IPS-20b (cell line): ENCODE measurements at regions not wholly inside any gene's neighbourhood (a gene's known extent, or its start where the extent isn't known, plus 50 kb on each side); places are given as distances from the start of the nearest gene placed in this dataset.

Source experiments
- H3K27ac ChIP-seq: one replicate; pipeline ENCODE4 v1.5.1; 2013; ENCODE audit warnings: low read length
- H3K27me3 ChIP-seq: 2 replicates; pipeline ENCODE4 v1.6.1; 2013; ENCODE audit warnings: mild to moderate bottlenecking, low read length, inconsistent platforms; ENCODE audit not compliant: insufficient read depth
- H3K36me3 ChIP-seq: 2 replicates; pipeline ENCODE4 v1.6.1; 2013; ENCODE audit warnings: low read depth, mild to moderate bottlenecking, inconsistent platforms, low read length, moderate library complexity; ENCODE audit not compliant: insufficient read depth
- H3K4me1 ChIP-seq: 2 replicates; pipeline ENCODE4 v1.6.1; 2013; ENCODE audit warnings: mild to moderate bottlenecking, control low read depth, inconsistent platforms, low read length, moderate library complexity; ENCODE audit not compliant: insufficient read depth
- H3K4me3 ChIP-seq: 2 replicates; pipeline ENCODE4 v1.5.1; 2013; ENCODE audit warnings: mild to moderate bottlenecking, low read length, inconsistent platforms
- H3K9ac ChIP-seq: 2 replicates; pipeline ENCODE4 v1.6.1; 2013; ENCODE audit warnings: low read depth, mild to moderate bottlenecking, inconsistent platforms, low read length, moderate library complexity
- H3K9me3 ChIP-seq: 2 replicates; pipeline ENCODE4 v1.6.1; 2013; ENCODE audit warnings: mild to moderate bottlenecking, low read depth, low read length, inconsistent platforms; ENCODE audit not compliant: insufficient read depth

- Histone ChIP-seq H3K36me3 (no peaks in the 10 kb centered on the region), H3K9me3 (no peaks in the 10 kb centered on the region), H3K4me3 (no peak overlapping the region), H3K4me1 (no peaks in the 10 kb centered on the region), H3K27ac (no peak overlapping the region), H3K9ac (no peak overlapping the region), H3K27me3 (no peaks in the 10 kb centered on the region)
These were observed 215.3 kb upstream of the SETBP1 start for GRCh38 chr18:44465381-44465841.

- Histone ChIP-seq H3K27me3 (no peaks in the 10 kb centered on the region), H3K9ac (no peak overlapping the region), H3K27ac (no peak overlapping the region), H3K36me3 (no peaks in the 10 kb centered on the region), H3K9me3 (no peaks in the 10 kb centered on the region), H3K4me3 (no peak overlapping the region), H3K4me1 (no peaks in the 10 kb centered on the region)
These were observed 213.7 kb upstream of the SETBP1 start for GRCh38 chr18:44466997-44467396.

- H3K9me3 ChIP-seq = no peaks in the 10 kb centered on the region
- H3K27me3 ChIP-seq = no peaks in the 10 kb centered on the region
- no peaks in the 10 kb centered on the region for H3K36me3 ChIP-seq
- H3K4me1 ChIP-seq = no peaks in the 10 kb centered on the region
- H3K9ac ChIP-seq = no peak overlapping the region
- no peak overlapping the region for H3K4me3 ChIP-seq
- no peak overlapping the region for H3K27ac ChIP-seq
These were observed 213.0 kb upstream of the SETBP1 start for GRCh38 chr18:44467718-44468117.

GRCh38 chr18:44473394-44474066 lies 207.2 kb upstream of the SETBP1 start:
- H3K27ac ChIP-seq = no peak overlapping the region
- no peaks in the 10 kb centered on the region for H3K36me3 ChIP-seq
- no peak overlapping the region for H3K4me3 ChIP-seq
- no peak overlapping the region for H3K9ac ChIP-seq
- no peaks in the 10 kb centered on the region for H3K9me3 ChIP-seq
- no peaks in the 10 kb centered on the region for H3K4me1 ChIP-seq
- H3K27me3 ChIP-seq = no peaks in the 10 kb centered on the region

- Histone ChIP-seq H3K4me3 (no peak overlapping the region), H3K27me3 (no peaks in the 10 kb centered on the region), H3K9ac (no peak overlapping the region), H3K27ac (no peak overlapping the region), H3K36me3 (no peaks in the 10 kb centered on the region), H3K9me3 (peaks cover 2% of the 10 kb centered on the region; the same call in 1 of the 2 replicates), H3K4me1 (no peaks in the 10 kb centered on the region)
These were observed 206.6 kb upstream of the SETBP1 start for GRCh38 chr18:44474067-44474411.

- Histone ChIP-seq H3K9me3 (peaks cover 7% of the 10 kb centered on the region), H3K9ac (no peak overlapping the region), H3K4me1 (no peaks in the 10 kb centered on the region), H3K4me3 (no peak overlapping the region), H3K27me3 (no peaks in the 10 kb centered on the region), H3K36me3 (no peaks in the 10 kb centered on the region), H3K27ac (no peak overlapping the region)
These were observed 206.1 kb upstream of the SETBP1 start for GRCh38 chr18:44474591-44474990.

GRCh38 chr18:44482761-44483160 lies 197.9 kb upstream of the SETBP1 start:
- H3K9me3 ChIP-seq = peaks cover 25% of the 10 kb centered on the region
- H3K27ac ChIP-seq = no peak overlapping the region
- no peak overlapping the region for H3K9ac ChIP-seq
- no peak overlapping the region for H3K4me3 ChIP-seq
- H3K36me3 ChIP-seq = no peaks in the 10 kb centered on the region
- H3K4me1 ChIP-seq = no peaks in the 10 kb centered on the region
- no peaks in the 10 kb centered on the region for H3K27me3 ChIP-seq

GRCh38 chr18:44495151-44495550 lies 185.5 kb upstream of the SETBP1 start:
- no peaks in the 10 kb centered on the region for H3K36me3 ChIP-seq
- H3K9me3 ChIP-seq = no peaks in the 10 kb centered on the region
- H3K4me3 ChIP-seq = no peak overlapping the region
- H3K4me1 ChIP-seq = no peaks in the 10 kb centered on the region
- H3K27me3 ChIP-seq = no peaks in the 10 kb centered on the region
- H3K27ac ChIP-seq = no peak overlapping the region
- H3K9ac ChIP-seq = no peak overlapping the region

- Histone ChIP-seq H3K27ac (no peak overlapping the region), H3K27me3 (no peaks in the 10 kb centered on the region), H3K4me1 (no peaks in the 10 kb centered on the region), H3K4me3 (no peak overlapping the region), H3K9me3 (no peaks in the 10 kb centered on the region), H3K9ac (no peak overlapping the region), H3K36me3 (no peaks in the 10 kb centered on the region)
These were observed 183.4 kb upstream of the SETBP1 start for GRCh38 chr18:44497311-44497710.

GRCh38 chr18:44497757-44498490 lies 182.8 kb upstream of the SETBP1 start:
- no peaks in the 10 kb centered on the region for H3K9me3 ChIP-seq
- no peak overlapping the region for H3K9ac ChIP-seq
- no peaks in the 10 kb centered on the region for H3K4me1 ChIP-seq
- H3K27ac ChIP-seq = no peak overlapping the region
- H3K36me3 ChIP-seq = no peaks in the 10 kb centered on the region
- H3K4me3 ChIP-seq = no peak overlapping the region
- no peaks in the 10 kb centered on the region for H3K27me3 ChIP-seq

- H3K9me3 ChIP-seq = no peaks in the 10 kb centered on the region
- no peaks in the 10 kb centered on the region for H3K27me3 ChIP-seq
- no peak overlapping the region for H3K4me3 ChIP-seq
- H3K27ac ChIP-seq = no peak overlapping the region
- no peaks in the 10 kb centered on the region for H3K4me1 ChIP-seq
- H3K36me3 ChIP-seq = no peaks in the 10 kb centered on the region
- H3K9ac ChIP-seq = no peak overlapping the region
These were observed 179.7 kb upstream of the SETBP1 start for GRCh38 chr18:44500808-44501610.
